ENCODE measurements at regions not wholly inside any gene's neighbourhood (a gene's known extent, or its start where the extent isn't known, plus 50 kb on each side); places are given as distances from the start of the nearest gene placed in this dataset.
"Not testable (repeated sequence)": the region's sequence is repeated elsewhere in the genome, so short reads cannot be mapped to it uniquely, and the experiment has no call there.

DNA sequence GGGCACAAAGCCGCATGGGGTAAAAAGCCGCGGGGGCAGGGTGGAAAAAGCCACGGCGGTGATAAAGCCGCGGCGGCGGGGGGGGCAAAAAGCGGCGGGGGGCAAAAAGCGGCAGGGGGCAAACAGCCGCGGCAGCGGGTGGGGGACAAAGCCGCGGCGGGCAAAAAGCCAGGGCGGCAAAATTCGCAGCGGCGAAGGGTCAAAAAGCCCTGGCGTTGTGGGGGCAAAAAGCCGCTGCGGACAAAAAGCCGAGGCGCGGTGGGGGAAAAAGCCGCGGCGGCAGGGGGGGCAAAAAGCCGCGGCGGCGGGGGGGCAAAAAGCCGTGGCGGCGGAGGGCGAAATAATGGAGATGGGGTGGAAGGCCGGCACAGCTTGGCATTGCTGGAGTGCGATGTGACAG is 3902.9 kb downstream of the SRGAP2C start:
- no peak overlapping the region for H3K27ac ChIP-seq
- H3K4me3 ChIP-seq, result no peak overlapping the region
- no peak overlapping the region for H3K9ac ChIP-seq
- no peak for TF ChIP-seq Cebpa-rat (IDR thresholded peaks at IDR 0.05)
- peaks cover 32 to 47% (median 46%) of the 10 kb centered on the region in 11 experiments for H3K9me3 ChIP-seq (replicated peaks in 1 of 11)
- H3K36me3 ChIP-seq, result no peaks in the 10 kb centered on the region
- no peaks in the 10 kb centered on the region for H4K20me1 ChIP-seq
- no peaks in the 10 kb centered on the region for H3K4me1 ChIP-seq
- H3K27me3 ChIP-seq, result no peaks in the 10 kb centered on the region
- H3K4me2 ChIP-seq, result no peak overlapping the region

DNA sequence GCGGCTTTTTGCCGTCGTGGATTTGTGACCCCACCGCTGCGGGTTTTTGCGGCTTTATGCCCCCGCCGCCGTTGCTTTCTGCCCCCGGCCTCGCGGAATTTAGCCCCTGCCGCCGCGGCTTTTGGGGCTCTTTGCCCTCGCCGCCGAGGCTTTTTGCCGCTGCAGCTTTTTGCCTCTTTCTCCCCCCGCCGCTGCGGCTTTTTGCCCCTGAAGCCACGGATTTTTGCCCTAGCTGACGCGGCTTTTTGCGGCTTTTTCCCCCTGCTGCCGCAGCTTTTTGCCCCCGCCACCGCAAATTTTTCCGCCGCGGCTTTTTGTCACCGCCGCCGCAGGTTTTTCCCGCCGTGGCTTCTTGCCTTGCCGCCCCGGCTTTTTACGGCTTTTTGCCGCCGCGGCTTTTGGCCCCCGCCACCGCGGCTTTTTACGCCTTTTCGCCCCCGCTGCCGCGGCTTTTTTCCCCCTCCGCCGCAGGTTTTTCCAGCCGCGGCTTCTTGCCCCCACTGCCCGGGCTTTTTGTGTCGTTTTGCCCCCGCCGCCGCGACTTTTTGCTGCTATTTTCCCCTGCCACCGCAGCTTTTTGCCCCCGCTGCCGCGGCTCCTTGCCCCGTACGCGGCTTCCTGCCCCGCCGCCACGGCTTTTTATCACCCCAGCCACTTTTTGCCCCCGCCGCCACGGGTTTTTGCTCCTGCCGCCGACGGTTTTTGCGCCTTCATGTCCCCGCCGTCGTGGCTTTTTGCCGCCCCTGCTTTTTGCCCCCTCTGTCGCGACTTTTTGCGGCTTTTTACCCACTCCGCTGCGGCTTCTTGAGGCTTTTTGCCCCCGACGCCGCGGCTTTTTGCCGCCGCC is 3933.6 kb downstream of the SRGAP2C start:
- H3K36me3 ChIP-seq, result no peaks in the 10 kb centered on the region
- no peaks in the 10 kb centered on the region for H4K20me1 ChIP-seq
- H3K4me2 ChIP-seq, result no peak overlapping the region
- TF ChIP-seq Cebpa-rat (IDR thresholded peaks at IDR 0.05), result no peak
- no peak overlapping the region for H3K9ac ChIP-seq
- no peak overlapping the region for H3K27ac ChIP-seq
- H3K4me3 ChIP-seq, result no peak overlapping the region
- H3K4me1 ChIP-seq, result no peaks in the 10 kb centered on the region
- H3K9me3 ChIP-seq (replicated peaks in 1 of 11), result peaks cover 30 to 51% (median 40%) of the 10 kb centered on the region in 11 experiments
- H3K27me3 ChIP-seq, result no peaks in the 10 kb centered on the region

DNA sequence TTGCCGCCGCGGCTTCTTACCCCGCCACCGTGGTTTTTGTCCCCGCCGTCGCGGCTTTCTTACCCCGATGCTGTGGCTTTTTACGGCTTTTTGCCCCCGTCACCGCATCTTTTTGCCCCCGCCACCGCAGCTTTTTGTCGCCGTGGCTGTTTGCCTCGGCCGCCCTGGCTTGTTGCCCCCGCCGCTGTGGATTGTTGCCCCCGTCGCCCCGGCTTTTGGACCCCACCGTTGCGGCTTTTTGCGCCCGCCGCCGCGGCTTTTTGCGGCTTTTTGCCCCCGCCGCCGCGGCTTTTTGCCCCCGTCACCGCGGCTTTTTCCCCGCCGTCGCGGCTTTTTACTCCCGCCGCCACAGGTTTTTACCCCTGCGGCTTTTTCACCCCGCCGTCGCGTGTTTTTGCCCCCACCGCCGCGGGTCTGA is 3934.3 kb downstream of the SRGAP2C start:
- no peaks in the 10 kb centered on the region for H3K36me3 ChIP-seq
- no peak for TF ChIP-seq Cebpa-rat (IDR thresholded peaks at IDR 0.05)

DNA sequence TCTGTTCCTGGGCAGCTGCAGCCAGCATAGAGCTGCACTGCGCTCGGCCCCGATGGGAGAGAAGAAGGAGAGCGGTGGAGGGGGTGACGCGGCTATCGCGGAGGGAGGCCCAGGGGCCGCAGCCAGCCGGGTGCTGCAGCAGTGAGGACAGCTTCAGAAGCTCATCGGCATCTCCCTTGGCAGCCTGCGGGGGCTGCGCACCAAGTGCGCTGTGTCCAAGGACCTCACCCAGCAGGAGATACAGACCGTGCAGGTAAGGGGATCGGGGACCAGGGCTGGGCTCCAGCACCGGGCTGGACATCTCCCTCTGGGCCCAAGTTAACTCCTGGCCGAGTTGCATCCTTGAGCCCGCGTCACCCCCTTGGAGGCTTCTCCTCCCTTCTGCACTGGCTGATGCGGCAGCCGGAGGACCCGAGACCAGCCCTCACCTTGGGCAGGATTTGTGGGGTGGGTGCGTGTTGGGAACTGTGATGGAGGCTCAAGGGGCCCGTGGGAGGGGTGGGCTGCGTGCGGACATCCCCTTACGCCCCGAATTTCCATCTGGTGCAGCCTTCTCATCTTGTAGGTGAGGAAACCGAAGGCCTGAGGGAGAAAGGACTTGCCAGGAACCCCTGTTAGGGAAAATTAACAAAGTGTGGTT is 3934.9 kb downstream of the SRGAP2C start:
- not testable (repeated sequence) for H3K4me1 ChIP-seq, H3K4me3 ChIP-seq, H3K36me3 ChIP-seq, H3K4me2 ChIP-seq, H3K9ac ChIP-seq, H4K20me1 ChIP-seq, H3K27ac ChIP-seq, H3K27me3 ChIP-seq
- peaks cover 39 to 60% (median 49%) of the 10 kb centered on the region in 11 experiments for H3K9me3 ChIP-seq (replicated peaks in 1 of 11)

More for the DNA sequence above, 3934.3 kb downstream of the SRGAP2C start:
- H3K4me1 ChIP-seq, result no peaks in the 10 kb centered on the region
- H3K9ac ChIP-seq, result no peak overlapping the region
- H3K4me3 ChIP-seq, result no peak overlapping the region
- no peak overlapping the region for H3K27ac ChIP-seq
- no peak overlapping the region for H3K4me2 ChIP-seq
- no peaks in the 10 kb centered on the region for H4K20me1 ChIP-seq
- H3K27me3 ChIP-seq, result no peaks in the 10 kb centered on the region
- H3K9me3 ChIP-seq (replicated peaks in 1 of 11), result peaks cover 37 to 58% (median 46%) of the 10 kb centered on the region in 11 experiments

DNA sequence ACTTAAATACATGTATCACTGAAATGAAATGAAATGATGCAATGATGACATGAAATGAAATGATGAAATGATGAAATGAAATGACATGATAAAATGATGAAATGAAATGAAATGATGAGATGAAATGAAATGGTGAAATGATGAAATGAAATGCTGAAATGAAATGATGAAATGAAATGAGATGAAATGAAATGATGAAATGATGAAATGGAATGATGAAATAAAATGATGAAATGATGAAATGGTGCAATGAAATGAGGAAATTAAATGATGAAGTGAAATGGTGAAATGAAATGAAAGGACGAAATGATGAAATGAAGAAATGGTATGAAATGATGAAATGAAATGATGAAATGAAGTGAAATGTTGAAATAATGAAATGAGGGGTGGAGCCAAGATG is 3937.8 kb downstream of the SRGAP2C start:
- not testable (repeated sequence) for H3K9ac ChIP-seq, H3K27ac ChIP-seq, H3K4me1 ChIP-seq, H3K4me2 ChIP-seq, H3K36me3 ChIP-seq, H3K27me3 ChIP-seq, H4K20me1 ChIP-seq, H3K4me3 ChIP-seq
- peaks cover 39 to 60% (median 49%) of the 10 kb centered on the region in 11 experiments for H3K9me3 ChIP-seq (replicated peaks in 1 of 11)

Measured in BLaER1 treated with 17β-estradiol and CSF1 and Interleukin-3, amounts not matched to agents 10 nM and 100 nM (cell line).